ENCODE measurements at regions not wholly inside any gene's neighbourhood (a gene's known extent, or its start where the extent isn't known, plus 50 kb on each side); places are given as distances from the start of the nearest gene placed in this dataset.

DNA sequence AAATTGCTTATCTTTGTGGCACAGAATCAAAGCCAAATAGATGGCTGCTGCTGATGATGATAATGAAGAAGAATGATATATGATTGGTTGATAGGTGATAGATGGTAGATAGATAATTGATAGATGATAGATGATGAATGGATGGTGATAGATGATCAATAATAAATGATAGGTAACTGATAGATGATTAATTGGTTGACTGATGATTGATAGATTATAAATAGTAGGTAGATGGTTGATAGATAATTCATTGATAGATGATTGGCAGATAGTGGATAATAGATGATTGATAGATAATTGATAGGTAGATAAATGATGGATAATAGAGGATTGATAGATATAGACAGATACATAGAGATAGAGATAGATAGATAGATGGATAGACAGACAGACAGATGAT is 430.2 kb downstream of the EIPR1 start:
- TF ChIP-seq EZH2 (IDR thresholded peaks at IDR 0.05; ENCODE audit: borderline replicate concordance, insufficient read depth, low read depth, low read length, poor library complexity, severe bottlenecking) = no peak
- TF ChIP-seq, protein P1, sequence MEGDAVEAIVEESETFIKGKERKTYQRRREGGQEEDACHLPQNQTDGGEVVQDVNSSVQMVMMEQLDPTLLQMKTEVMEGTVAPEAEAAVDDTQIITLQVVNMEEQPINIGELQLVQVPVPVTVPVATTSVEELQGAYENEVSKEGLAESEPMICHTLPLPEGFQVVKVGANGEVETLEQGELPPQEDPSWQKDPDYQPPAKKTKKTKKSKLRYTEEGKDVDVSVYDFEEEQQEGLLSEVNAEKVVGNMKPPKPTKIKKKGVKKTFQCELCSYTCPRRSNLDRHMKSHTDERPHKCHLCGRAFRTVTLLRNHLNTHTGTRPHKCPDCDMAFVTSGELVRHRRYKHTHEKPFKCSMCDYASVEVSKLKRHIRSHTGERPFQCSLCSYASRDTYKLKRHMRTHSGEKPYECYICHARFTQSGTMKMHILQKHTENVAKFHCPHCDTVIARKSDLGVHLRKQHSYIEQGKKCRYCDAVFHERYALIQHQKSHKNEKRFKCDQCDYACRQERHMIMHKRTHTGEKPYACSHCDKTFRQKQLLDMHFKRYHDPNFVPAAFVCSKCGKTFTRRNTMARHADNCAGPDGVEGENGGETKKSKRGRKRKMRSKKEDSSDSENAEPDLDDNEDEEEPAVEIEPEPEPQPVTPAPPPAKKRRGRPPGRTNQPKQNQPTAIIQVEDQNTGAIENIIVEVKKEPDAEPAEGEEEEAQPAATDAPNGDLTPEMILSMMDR (IDR thresholded peaks at IDR 0.05) = no peak
